Osteocyte (in vitro differentiated cells): ENCODE measurements at regions not wholly inside any gene's neighbourhood (a gene's known extent, or its start where the extent isn't known, plus 50 kb on each side); places are given as distances from the start of the nearest gene placed in this dataset.

ENCODE experiments used
- DNase-seq: peaks from one replicate; pipeline ENCODE4 v3.0.0; 2021; ENCODE audit warnings: mixed read lengths; ENCODE audit not compliant: unreplicated experiment; ENCODE audit errors: extremely low spot score
- H3K27ac Mint-ChIP-seq: one replicate; pipeline ENCODE4 v1.8.0; 2021; ENCODE audit warnings: mild to moderate bottlenecking, mixed read lengths; ENCODE audit not compliant: unreplicated experiment
- H3K27me3 Mint-ChIP-seq: one replicate; pipeline ENCODE4 v1.8.0; 2021; ENCODE audit warnings: mixed read lengths; ENCODE audit not compliant: unreplicated experiment
- H3K36me3 Mint-ChIP-seq: one replicate; pipeline ENCODE4 v1.8.0; 2021; ENCODE audit warnings: mixed read lengths; ENCODE audit not compliant: unreplicated experiment
- H3K4me1 Mint-ChIP-seq: one replicate; pipeline ENCODE4 v1.8.0; 2021; ENCODE audit warnings: mixed read lengths; ENCODE audit not compliant: unreplicated experiment
- H3K4me3 Mint-ChIP-seq: one replicate; pipeline ENCODE4 v1.8.0; 2021; ENCODE audit warnings: mild to moderate bottlenecking, moderate library complexity, mixed read lengths; ENCODE audit not compliant: unreplicated experiment
- H3K9me3 Mint-ChIP-seq: one replicate; pipeline ENCODE4 v1.8.0; 2021; ENCODE audit warnings: mixed read lengths; ENCODE audit not compliant: unreplicated experiment
- TF ChIP-seq, protein P1 (sequence below): fragments of 200-600 bp; sonication (generic); IDR thresholded peaks from 2 replicates; pipeline ENCODE4 v1.5.0; 2021; ENCODE audit warnings: antibody characterized with exemption, mild to moderate bottlenecking, moderate library complexity

DNA sequence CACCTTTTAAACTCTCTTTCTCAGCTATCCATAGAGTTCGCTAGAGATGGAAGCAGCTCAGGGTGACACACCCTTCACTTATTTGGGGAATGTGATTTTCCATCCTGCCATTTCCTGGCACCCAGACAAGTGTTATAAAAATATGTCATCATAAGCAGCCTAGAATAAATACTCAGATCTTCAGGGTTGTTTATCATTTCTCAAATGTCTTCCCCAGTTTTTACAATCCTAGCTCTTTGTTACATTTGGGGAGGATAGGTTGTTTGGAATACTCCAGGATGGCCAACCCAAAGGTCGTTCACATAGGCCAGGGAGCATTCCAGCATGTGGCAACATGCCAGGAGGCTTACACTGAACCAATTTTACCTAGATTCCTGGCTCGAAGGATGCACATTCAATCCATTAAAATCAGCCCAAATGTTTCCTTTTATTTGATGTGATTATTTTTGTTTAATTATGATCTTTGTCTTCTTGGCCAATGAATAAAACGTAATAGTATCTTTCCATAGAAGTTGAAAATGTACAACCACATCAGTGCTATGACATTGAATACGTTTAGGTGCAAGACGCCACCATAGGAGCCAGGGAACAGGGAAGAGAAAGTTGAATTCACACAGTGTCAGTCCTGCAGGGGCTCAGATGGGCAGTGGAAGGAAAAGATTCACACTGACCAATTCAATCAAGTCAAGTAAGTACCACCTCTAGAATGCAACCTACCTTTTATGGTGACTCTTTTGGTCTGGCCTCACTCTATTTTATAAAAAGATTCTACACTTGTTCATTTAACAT lies 537.7 kb upstream of the MDFIC2 start:
- Mint-ChIP-seq H3K36me3 (peaks cover 2% of the 10 kb centered on the region), H3K4me1 (peaks cover 66% of the 10 kb centered on the region), H3K27me3 (no peaks in the 10 kb centered on the region), H3K4me3 (peak overlapping the region; percentile 7), H3K27ac (peak overlapping the region; percentile 97), H3K9me3 (peaks cover 3% of the 10 kb centered on the region)
- no peak for DNase-seq
- TF ChIP-seq, protein P1, sequence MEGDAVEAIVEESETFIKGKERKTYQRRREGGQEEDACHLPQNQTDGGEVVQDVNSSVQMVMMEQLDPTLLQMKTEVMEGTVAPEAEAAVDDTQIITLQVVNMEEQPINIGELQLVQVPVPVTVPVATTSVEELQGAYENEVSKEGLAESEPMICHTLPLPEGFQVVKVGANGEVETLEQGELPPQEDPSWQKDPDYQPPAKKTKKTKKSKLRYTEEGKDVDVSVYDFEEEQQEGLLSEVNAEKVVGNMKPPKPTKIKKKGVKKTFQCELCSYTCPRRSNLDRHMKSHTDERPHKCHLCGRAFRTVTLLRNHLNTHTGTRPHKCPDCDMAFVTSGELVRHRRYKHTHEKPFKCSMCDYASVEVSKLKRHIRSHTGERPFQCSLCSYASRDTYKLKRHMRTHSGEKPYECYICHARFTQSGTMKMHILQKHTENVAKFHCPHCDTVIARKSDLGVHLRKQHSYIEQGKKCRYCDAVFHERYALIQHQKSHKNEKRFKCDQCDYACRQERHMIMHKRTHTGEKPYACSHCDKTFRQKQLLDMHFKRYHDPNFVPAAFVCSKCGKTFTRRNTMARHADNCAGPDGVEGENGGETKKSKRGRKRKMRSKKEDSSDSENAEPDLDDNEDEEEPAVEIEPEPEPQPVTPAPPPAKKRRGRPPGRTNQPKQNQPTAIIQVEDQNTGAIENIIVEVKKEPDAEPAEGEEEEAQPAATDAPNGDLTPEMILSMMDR, result no peak

- TF ChIP-seq, protein P1, result no peak
- H3K36me3 Mint-ChIP-seq, result no peaks in the 10 kb centered on the region
- peaks cover 8% of the 10 kb centered on the region for H3K4me1 Mint-ChIP-seq
- DNase-seq, result no peak
- no peak overlapping the region for H3K4me3 Mint-ChIP-seq
- no peak overlapping the region for H3K27ac Mint-ChIP-seq
- H3K9me3 Mint-ChIP-seq, result no peaks in the 10 kb centered on the region
- no peaks in the 10 kb centered on the region for H3K27me3 Mint-ChIP-seq
Measured at GRCh38 chr3:70840106-70840870, 527.9 kb upstream of the MDFIC2 start.

GRCh38 chr3:70833239-70833960 lies 521.0 kb upstream of the MDFIC2 start:
- no peak for DNase-seq
- peak overlapping the region; percentile 91 for H3K27ac Mint-ChIP-seq
- H3K27me3 Mint-ChIP-seq, result no peaks in the 10 kb centered on the region
- peaks cover 1% of the 10 kb centered on the region for H3K36me3 Mint-ChIP-seq
- H3K4me3 Mint-ChIP-seq, result no peak overlapping the region
- no peaks in the 10 kb centered on the region for H3K9me3 Mint-ChIP-seq
- H3K4me1 Mint-ChIP-seq, result peaks cover 38% of the 10 kb centered on the region
- TF ChIP-seq, protein P1, result no peak

DNA sequence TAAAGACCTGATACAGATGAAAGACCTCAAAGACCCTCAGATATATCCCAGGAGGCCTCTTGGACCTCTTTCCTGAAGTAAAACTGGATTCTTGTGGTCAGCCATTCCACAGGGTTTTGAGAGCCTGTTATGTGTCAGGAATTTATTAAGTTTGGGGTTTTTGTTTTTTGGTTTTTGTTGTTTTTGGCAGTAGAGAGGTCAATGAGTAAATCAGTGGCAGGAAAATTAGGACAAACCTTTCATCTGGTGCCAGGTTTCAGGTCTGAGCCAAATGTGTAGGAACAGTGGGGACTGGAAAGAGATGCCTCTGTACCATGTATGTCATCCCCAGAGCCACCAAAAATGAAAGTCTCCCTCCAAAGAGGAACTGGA lies 520.4 kb upstream of the MDFIC2 start:
- Mint-ChIP-seq H3K27me3 (no peaks in the 10 kb centered on the region), H3K27ac (peak overlapping the region; percentile 91), H3K4me3 (no peak overlapping the region), H3K36me3 (peaks cover 1% of the 10 kb centered on the region), H3K4me1 (peaks cover 43% of the 10 kb centered on the region), H3K9me3 (no peaks in the 10 kb centered on the region)
- no peak for DNase-seq
- TF ChIP-seq, protein P1, result no peak
